WERI-Rb-1 (cell line): ENCODE measurements at regions not wholly inside any gene's neighbourhood (a gene's known extent, or its start where the extent isn't known, plus 50 kb on each side); places are given as distances from the start of the nearest gene placed in this dataset.
A peak's percentile ranks its signal among the peaks of the same experiment; 100 is the strongest.

Experiments
- DNase-seq: peaks from one replicate; pipeline ENCODE4 v3.0.0-alpha.2; 2020
- H3K27ac ChIP-seq: fragments of 250-450 bp; sonication (Bioruptor Pico); 2 replicates; pipeline ENCODE4 v1.5.1; 2020; ENCODE audit warnings: mild to moderate bottlenecking, moderate library complexity
- H3K27me3 ChIP-seq: fragments of 250-450 bp; sonication (Bioruptor Pico); 2 replicates; pipeline ENCODE4 v1.5.1; 2021; ENCODE audit warnings: mild to moderate bottlenecking, low read depth, moderate library complexity; ENCODE audit not compliant: insufficient read depth, severe bottlenecking
- H3K36me3 ChIP-seq: fragments of 250-450 bp; sonication (Bioruptor Pico); 2 replicates; pipeline ENCODE4 v1.5.1; 2020; ENCODE audit warnings: mild to moderate bottlenecking, moderate library complexity
- H3K4me3 ChIP-seq: 2 replicates; pipeline ENCODE4 v1.5.1; 2011; ENCODE audit warnings: low read depth, mild to moderate bottlenecking, control low read depth, low read length
- H3K9me3 ChIP-seq: fragments of 250-450 bp; sonication (Bioruptor Pico); 2 replicates; pipeline ENCODE4 v1.5.1; 2021; ENCODE audit warnings: mild to moderate bottlenecking, moderate library complexity; ENCODE audit not compliant: severe bottlenecking
- CTCF ChIP-seq: IDR thresholded peaks from 2 replicates; pipeline ENCODE4 v1.5.1; 2011; ENCODE audit warnings: low read depth, mild to moderate bottlenecking, control low read depth, inconsistent platforms, low read length

DNA sequence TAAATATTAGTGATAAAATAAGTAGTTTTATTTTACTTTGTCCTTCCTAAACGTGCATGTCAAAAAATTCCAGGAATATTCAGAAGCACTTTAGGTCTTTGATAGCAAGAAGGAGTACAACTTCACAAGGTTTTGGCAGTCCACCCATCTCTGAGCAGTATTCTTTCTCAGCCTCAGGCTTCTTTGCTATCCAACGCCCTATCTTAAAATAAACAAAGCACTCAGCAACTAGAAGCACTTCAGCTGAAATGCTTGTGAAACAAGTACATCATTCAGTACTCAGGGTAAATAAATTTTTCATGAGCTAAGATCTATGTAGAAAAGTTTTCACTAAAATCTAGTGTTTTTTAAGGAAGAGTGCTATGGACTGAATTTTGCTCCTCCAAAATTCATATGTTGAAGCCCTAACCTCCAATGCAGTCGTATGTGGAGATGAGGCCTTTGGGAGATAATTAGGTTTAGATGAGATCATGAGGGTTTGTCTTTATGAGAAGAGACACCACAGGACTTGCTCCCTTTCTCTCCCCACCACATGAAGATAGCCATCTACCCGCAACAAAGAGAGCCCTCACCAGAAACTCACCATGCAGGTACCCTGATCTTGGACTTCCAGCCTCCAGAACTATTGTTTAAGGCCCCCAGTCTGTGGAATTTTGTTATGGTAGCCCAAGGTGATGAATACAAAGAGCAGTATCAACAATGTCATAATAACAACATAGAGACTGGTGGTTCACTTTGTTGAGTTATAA lies 539.1 kb downstream of the TFAP2A start:
- Histone ChIP-seq H3K9me3 (no peaks in the 10 kb centered on the region), H3K27me3 (no peaks in the 10 kb centered on the region), H3K4me3 (no peak overlapping the region), H3K36me3 (no peaks in the 10 kb centered on the region), H3K27ac (no peak overlapping the region)
- no peak for TF ChIP-seq CTCF
- DNase-seq = no peak

- Histone ChIP-seq H3K4me3 (no peak overlapping the region), H3K9me3 (peaks cover 15% of the 10 kb centered on the region), H3K27me3 (peaks cover 4% of the 10 kb centered on the region), H3K27ac (no peak overlapping the region), H3K36me3 (no peaks in the 10 kb centered on the region)
- no peak for DNase-seq
- TF ChIP-seq CTCF = no peak
These were observed 552.2 kb downstream of the TFAP2A start for GRCh38 chr6:9862603-9863167.

DNA sequence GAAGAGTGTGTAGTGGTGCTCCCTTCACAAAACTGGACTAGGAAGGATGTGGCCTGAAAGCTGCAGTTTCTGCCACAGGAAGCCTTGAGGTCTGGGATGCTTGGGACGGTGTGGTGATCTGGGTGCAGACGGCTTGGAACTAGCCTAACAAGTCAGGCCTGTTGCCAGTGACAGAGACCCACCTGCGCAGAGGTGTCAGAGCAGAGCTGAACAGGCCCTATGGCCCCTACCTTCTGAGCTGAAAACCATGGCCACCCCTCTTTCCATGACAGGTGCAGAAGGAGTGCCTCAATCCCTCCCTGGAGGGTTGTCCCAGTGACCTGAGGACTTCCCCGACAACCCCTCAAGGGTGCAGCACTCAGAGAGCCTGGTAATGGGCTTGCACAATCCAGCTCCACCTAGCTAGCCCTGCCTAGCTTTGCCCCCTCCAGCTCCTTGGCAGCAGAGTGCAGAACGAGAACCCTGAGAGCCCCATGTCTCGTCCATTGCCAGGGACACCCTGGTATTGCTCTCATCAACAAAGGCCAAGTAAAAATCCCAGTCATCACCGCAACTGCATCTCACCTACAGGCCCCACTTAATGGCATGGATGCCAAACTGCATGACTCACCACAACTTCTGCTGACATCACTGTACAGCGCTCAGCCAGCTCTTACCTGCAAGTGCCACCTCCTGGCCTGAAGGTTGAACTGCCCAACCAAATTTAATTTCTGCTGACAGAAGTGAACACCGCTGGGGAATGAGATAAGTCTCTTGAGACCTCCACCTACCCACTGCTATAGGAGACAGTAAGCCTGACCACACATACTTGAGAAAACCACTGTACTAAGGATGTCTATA lies 563.1 kb downstream of the TFAP2A start:
- Histone ChIP-seq H3K36me3 (no peaks in the 10 kb centered on the region), H3K27me3 (no peaks in the 10 kb centered on the region), H3K9me3 (peaks cover 23% of the 10 kb centered on the region), H3K27ac (no peak overlapping the region), H3K4me3 (no peak overlapping the region)
- peak; percentile 60 for TF ChIP-seq CTCF
- peak; percentile 34 for DNase-seq

DNA sequence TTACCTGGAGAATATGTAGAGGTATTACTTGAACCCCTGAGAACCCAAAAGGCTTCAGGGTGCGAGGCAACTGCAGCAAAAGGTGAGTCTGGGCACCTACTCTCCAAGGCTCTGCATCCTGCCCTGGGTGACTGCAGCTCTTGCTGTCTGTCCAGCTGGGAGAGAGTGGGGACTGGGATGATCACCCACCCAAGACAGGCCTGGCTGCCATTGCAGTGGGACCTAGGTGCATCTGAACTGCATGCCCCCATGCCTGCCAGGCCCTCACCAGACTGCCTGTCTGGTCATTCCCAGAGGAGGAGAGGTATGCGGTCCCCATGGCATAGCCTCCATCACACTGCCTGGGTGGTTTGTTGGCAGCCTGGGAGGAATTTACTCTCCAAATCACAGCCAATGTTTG lies 563.9 kb downstream of the TFAP2A start:
- Histone ChIP-seq H3K36me3 (no peaks in the 10 kb centered on the region), H3K4me3 (no peak overlapping the region), H3K27ac (no peak overlapping the region), H3K9me3 (peaks cover 31% of the 10 kb centered on the region), H3K27me3 (no peaks in the 10 kb centered on the region)
- TF ChIP-seq CTCF = no peak
- DNase-seq = no peak

GRCh38 chr6:9848094-9848493 lies 566.8 kb downstream of the TFAP2A start:
- DNase-seq = no peak
- Histone ChIP-seq H3K27ac (no peak overlapping the region), H3K9me3 (peaks cover 27% of the 10 kb centered on the region), H3K36me3 (no peaks in the 10 kb centered on the region), H3K27me3 (no peaks in the 10 kb centered on the region), H3K4me3 (no peak overlapping the region)
- no peak for TF ChIP-seq CTCF
